H1 (cell line): ENCODE measurements at regions not wholly inside any gene's neighbourhood (a gene's known extent, or its start where the extent isn't known, plus 50 kb on each side); places are given as distances from the start of the nearest gene placed in this dataset.

Source experiments
- CTCF ChIA-PET: fragments of 300-600 bp; sonication (Branson Sonifier 250); formaldehyde crosslinking; loops from one replicate; lab custom pipeline; 2021; ENCODE audit not compliant: partially characterized antibody; lab: Charles Lee
- POLR2A ChIA-PET: fragments of 300-600 bp; sonication (Branson Sonifier 250); formaldehyde crosslinking; loops from one replicate; lab custom pipeline; 2021; ENCODE audit warnings: inconsistent platforms; ENCODE audit not compliant: partially characterized antibody; lab: Charles Lee
- DNase-seq, 2 experiments: peaks; one replicate each; pipeline versions ENCODE4 v3.0.0 to v3.0.0-alpha.2; 2010 to 2022; ENCODE audit warnings: low spot score in 2 of 2, low read depth in 1 of 2, mixed read lengths in 1 of 2
- FAIRE-seq: peaks from 2 replicates; lab custom pipeline; 2011; peaks lifted over from hg19 to GRCh38; lab: Jason Lieb, UNC
- H2AFZ ChIP-seq: 2 replicates; pipeline ENCODE4 v1.8.1; 2012; ENCODE audit warnings: low read length, inconsistent platforms
- H2AK5ac ChIP-seq: 2 replicates; pipeline ENCODE4 v1.6.1; 2013; ENCODE audit warnings: low read depth, low read length
- H2BK120ac ChIP-seq: replicated peaks from 2 replicates; pipeline ENCODE3; 2013; ENCODE audit warnings: low read depth, low read length, inconsistent platforms
- H2BK12ac ChIP-seq: 2 replicates; pipeline ENCODE4 v1.6.1; 2013; ENCODE audit warnings: low read depth, low read length
- H2BK15ac ChIP-seq: 2 replicates; pipeline ENCODE4 v1.6.1; 2013; ENCODE audit warnings: low read length
- H2BK20ac ChIP-seq: 2 replicates; pipeline ENCODE4 v1.6.1; 2013; ENCODE audit warnings: low read length
- H2BK5ac ChIP-seq: 2 replicates; pipeline ENCODE4 v1.6.1; 2013; ENCODE audit warnings: low read depth, low read length
- H3K14ac ChIP-seq: 2 replicates; pipeline ENCODE4 v1.6.1; 2013; ENCODE audit warnings: inconsistent platforms; ENCODE audit not compliant: insufficient read length
- H3K18ac ChIP-seq: 2 replicates; pipeline ENCODE4 v1.6.1; 2013; ENCODE audit warnings: low read length; ENCODE audit errors: extremely low read depth
- H3K23ac ChIP-seq: 2 replicates; pipeline ENCODE4 v1.6.1; 2013; ENCODE audit warnings: inconsistent platforms; ENCODE audit not compliant: insufficient read length
- H3K23me2 ChIP-seq: 2 replicates; pipeline ENCODE4 v1.6.1; 2013; ENCODE audit warnings: low read depth, low read length
- H3K27ac ChIP-seq: 2 replicates; pipeline ENCODE4 v1.6.1; 2011; ENCODE audit warnings: low read depth, low read length, inconsistent platforms
- H3K27me3 ChIP-seq, 4 experiments: replicated peaks in 1 of 4; 1 replicate in 1 of 4; 2 replicates in 3 of 4; pipeline versions ENCODE4 v1.6.1 to v1.8.1; 2011 to 2013; ENCODE audit warnings: low read length in 3 of 4, mild to moderate bottlenecking in 3 of 4, inconsistent platforms in 2 of 4, mixed read lengths in 2 of 4, moderate library complexity in 1 of 4; ENCODE audit not compliant: control insufficient read depth in 3 of 4, insufficient read depth in 3 of 4; ENCODE audit errors: extremely low read depth in 1 of 4
- H3K36me3 ChIP-seq, 4 experiments: 2 replicates each; pipeline versions ENCODE4 v1.6.1 to v1.8.1; 2011 to 2013; ENCODE audit warnings: mild to moderate bottlenecking in 4 of 4, low read length in 3 of 4, moderate library complexity in 2 of 4, control low read depth in 1 of 4, inconsistent platforms in 1 of 4; ENCODE audit not compliant: insufficient read depth in 4 of 4, control insufficient read depth in 2 of 4
- H3K4ac ChIP-seq: replicated peaks from 2 replicates; pipeline ENCODE3; 2013; ENCODE audit warnings: low read length, low read depth, mixed read lengths, inconsistent platforms; ENCODE audit not compliant: insufficient read length
- H3K4me1 ChIP-seq, 4 experiments: replicated peaks in 1 of 4; 1 replicate in 1 of 4; 2 replicates in 3 of 4; pipeline versions ENCODE4 v1.6.1 to v1.8.1; 2011 to 2013; ENCODE audit warnings: low read length in 3 of 4, inconsistent platforms in 2 of 4, mixed read lengths in 1 of 4; ENCODE audit not compliant: insufficient read depth in 4 of 4, control insufficient read depth in 3 of 4
- H3K4me2 ChIP-seq, 2 experiments: 2 replicates each; pipeline versions ENCODE4 v1.6.1 to v1.8.1; 2011 to 2013; ENCODE audit warnings: low read depth in 2 of 2, low read length in 2 of 2, control low read depth in 1 of 2, inconsistent platforms in 1 of 2, mild to moderate bottlenecking in 1 of 2; ENCODE audit not compliant: insufficient read depth in 1 of 2
- H3K4me3 ChIP-seq, 4 experiments: fragments of 200-600, 300-600 bp in 1 of 4; sonication (generic), shearing (Covaris generic), sonication (Bioruptor Twin) in 1 of 4; 2 replicates each; pipeline versions ENCODE4 v1.5.1 to v1.8.1; 2011 to 2016; ENCODE audit warnings: low read length in 4 of 4, low read depth in 3 of 4, control low read depth in 2 of 4, inconsistent platforms in 2 of 4, mild to moderate bottlenecking in 2 of 4, mixed read lengths in 1 of 4, moderate library complexity in 1 of 4; ENCODE audit not compliant: insufficient read depth in 2 of 4; ENCODE audit errors: extremely low read depth in 1 of 4
- H3K56ac ChIP-seq: replicated peaks from 2 replicates; pipeline ENCODE3; 2013; ENCODE audit warnings: low read depth, mild to moderate bottlenecking, mixed read lengths, low read length, inconsistent platforms; ENCODE audit not compliant: insufficient read length
- H3K79me1 ChIP-seq: 2 replicates; pipeline ENCODE4 v1.6.1; 2013; ENCODE audit warnings: low read depth, low read length, control low read depth
- H3K79me2 ChIP-seq, 2 experiments: 2 replicates each; pipeline versions ENCODE4 v1.6.1 to v1.8.1; 2012 to 2013; ENCODE audit warnings: low read length in 2 of 2, mild to moderate bottlenecking in 2 of 2, inconsistent platforms in 1 of 2; ENCODE audit not compliant: insufficient read depth in 2 of 2, control insufficient read depth in 1 of 2
- H3K9ac ChIP-seq, 4 experiments: replicated peaks in 1 of 4; 1 replicate in 1 of 4; 2 replicates in 3 of 4; pipeline versions ENCODE4 v1.6.1 to v1.8.1; 2011 to 2013; ENCODE audit warnings: low read depth in 3 of 4, low read length in 3 of 4, control low read depth in 2 of 4, mild to moderate bottlenecking in 2 of 4, moderate library complexity in 2 of 4, inconsistent platforms in 1 of 4; ENCODE audit errors: extremely low read depth in 1 of 4
- H3K9me3 ChIP-seq, 2 experiments: 2 replicates each; pipeline versions ENCODE4 v1.6.1 to v1.8.1; 2012 to 2013; ENCODE audit warnings: mild to moderate bottlenecking in 2 of 2, moderate library complexity in 2 of 2, control low read depth in 1 of 2, inconsistent platforms in 1 of 2, low read depth in 1 of 2, low read length in 1 of 2, mixed read lengths in 1 of 2; ENCODE audit not compliant: insufficient read depth in 2 of 2
- H4K20me1 ChIP-seq, 2 experiments: replicated peaks in 1 of 2; 2 replicates each; pipeline versions ENCODE3 to v1.8.1; 2011 to 2013; ENCODE audit warnings: inconsistent platforms in 2 of 2, low read length in 2 of 2, mild to moderate bottlenecking in 1 of 2; ENCODE audit not compliant: insufficient read depth in 2 of 2, control insufficient read depth in 1 of 2
- H4K5ac ChIP-seq: 2 replicates; pipeline ENCODE4 v1.6.1; 2013; ENCODE audit warnings: low read length, low read depth, mixed read lengths, inconsistent platforms; ENCODE audit not compliant: insufficient read length
- H4K8ac ChIP-seq: 2 replicates; pipeline ENCODE4 v1.8.0; 2013; ENCODE audit warnings: mild to moderate bottlenecking, moderate library complexity, low read length, inconsistent platforms; ENCODE audit not compliant: insufficient read depth; ENCODE audit errors: extremely low read depth
- H4K91ac ChIP-seq: replicated peaks from 2 replicates; pipeline ENCODE3; 2013; ENCODE audit warnings: low read length, mixed read lengths, inconsistent platforms; ENCODE audit not compliant: insufficient read length
- BRCA1 ChIP-seq: IDR thresholded peaks from 2 replicates; pipeline ENCODE4 v1.6.1; 2012; ENCODE audit warnings: low read depth, low read length, improper control_type of control experiment
- CHD2 ChIP-seq: IDR thresholded peaks from 2 replicates; pipeline ENCODE4 v1.6.1; 2012; ENCODE audit warnings: low read length, improper control_type of control experiment
- CREB1 ChIP-seq: IDR thresholded peaks from 2 replicates; pipeline ENCODE4 v1.6.1; 2012; ENCODE audit warnings: inconsistent platforms
- CTBP2 ChIP-seq: IDR thresholded peaks from 2 replicates; pipeline ENCODE4 v1.7.0; 2011; ENCODE audit warnings: borderline replicate concordance, mild to moderate bottlenecking, moderate library complexity, mixed read lengths, low read length; ENCODE audit not compliant: insufficient read depth, insufficient read length
- GTF2F1 ChIP-seq: IDR thresholded peaks from 2 replicates; pipeline ENCODE4 v1.6.1; 2012; ENCODE audit warnings: low read depth, low read length, improper control_type of control experiment, borderline replicate concordance
- KDM4A ChIP-seq: IDR thresholded peaks from one replicate; pipeline ENCODE4 v1.7.1; 2012; ENCODE audit warnings: low read depth, mild to moderate bottlenecking, moderate library complexity, low read length, inconsistent platforms; ENCODE audit not compliant: severe bottlenecking
- MAFK ChIP-seq: IDR thresholded peaks from 2 replicates; pipeline ENCODE4 v1.6.1; 2012; ENCODE audit warnings: low read depth, mild to moderate bottlenecking, improper control_type of control experiment, low read length
- POLR2AphosphoS5 ChIP-seq: IDR thresholded peaks from 2 replicates; pipeline ENCODE4 v1.6.1; 2011; ENCODE audit warnings: low read depth, low read length
- RXRA ChIP-seq: IDR thresholded peaks from 2 replicates; pipeline ENCODE4 v1.6.1; 2011; ENCODE audit warnings: low read depth, mild to moderate bottlenecking, low read length, moderate library complexity; ENCODE audit not compliant: insufficient read depth
- SIRT6 ChIP-seq: IDR thresholded peaks from one replicate; pipeline ENCODE4 v1.7.1; 2012; ENCODE audit warnings: low read length, inconsistent platforms
- TAF7 ChIP-seq: optimal IDR thresholded peaks from 2 replicates; pipeline ENCODE3; 2011; ENCODE audit warnings: low read depth, mild to moderate bottlenecking, inconsistent platforms, low read length, moderate library complexity, borderline replicate concordance
- WGBS, 2 experiments: shearing (Covaris generic) in 1 of 2; methylation state at CpG; one replicate each; pipeline versions ENCODE4 v1.1.6 to v1.1.7; 2013 to 2015; ENCODE audit warnings: low lambda C conversion rate in 2 of 2, mixed read lengths in 2 of 2, inconsistent platforms in 1 of 2, low coverage in 1 of 2, missing lambda C conversion rate in 1 of 2; ENCODE audit not compliant: insufficient replicate concordance in 2 of 2, insufficient coverage in 1 of 2, insufficient read length in 1 of 2; ENCODE audit errors: extremely low coverage in 1 of 2, missing lambda C conversion rate in 1 of 2; 5-methylcytosine and 5-hydroxymethylcytosine counted together
- TF ChIP-seq, protein P1 (sequence below): IDR thresholded peaks from 2 replicates; pipeline ENCODE4 v1.6.1; 2011; ENCODE audit warnings: low read length, improper control_type of control experiment
- TF ChIP-seq, protein P2 (sequence below): IDR thresholded peaks from 2 replicates; pipeline ENCODE4 v1.6.1; 2012; ENCODE audit warnings: low read length, inconsistent platforms

DNA sequence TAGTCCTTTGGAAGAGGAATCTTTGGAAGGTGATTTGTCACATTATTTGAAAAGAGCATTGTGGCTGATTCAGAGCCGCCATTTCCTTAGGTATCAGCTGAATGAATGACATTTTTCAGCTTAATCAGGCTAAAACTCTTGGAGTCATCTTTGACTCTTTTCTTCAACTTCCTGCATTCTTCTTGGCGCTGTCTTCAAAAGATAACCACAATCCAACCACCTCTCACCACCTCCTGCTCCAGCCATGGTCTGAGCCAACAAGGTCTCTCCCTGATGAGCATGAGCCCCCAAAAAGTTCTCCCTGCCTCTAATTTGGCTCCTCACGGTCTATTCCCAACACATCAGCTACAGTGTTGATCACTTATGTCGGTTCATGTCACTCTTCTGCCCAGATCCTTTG, 297.6 kb upstream of the RUNX1 start:
- H3K56ac ChIP-seq, result no peak overlapping the region
- no peaks in the 10 kb centered on the region for H3K36me3 ChIP-seq
- H2BK12ac ChIP-seq, result no peak overlapping the region
- H3K23ac ChIP-seq, result no peak overlapping the region
- WGBS, 2 experiments, result 93% methylated on average over 4 of the region's 4 CpGs; no CpG with 5 or more reads in 1 of the 2 experiments
- H3K79me2 ChIP-seq, result no peaks in the 10 kb centered on the region
- H3K27me3 ChIP-seq, result no peaks in the 10 kb centered on the region
- no peak overlapping the region for H2AK5ac ChIP-seq
- H3K23me2 ChIP-seq, result no peaks in the 10 kb centered on the region
- no peak overlapping the region for H4K8ac ChIP-seq
- no peak overlapping the region for H2AFZ ChIP-seq
- POLR2A ChIA-PET, result no interaction called here
- H4K5ac ChIP-seq, result no peak overlapping the region
- no peak overlapping the region for H3K9ac ChIP-seq
- H3K14ac ChIP-seq, result no peak overlapping the region
- H3K4ac ChIP-seq, result no peak overlapping the region
- H3K18ac ChIP-seq, result no peak overlapping the region
- no peak overlapping the region for H2BK20ac ChIP-seq
- no peak overlapping the region for H2BK120ac ChIP-seq
- H3K4me2 ChIP-seq, result no peak overlapping the region
- H3K4me3 ChIP-seq, result no peak overlapping the region
- DNase-seq, result no peak
- H2BK15ac ChIP-seq, result no peak overlapping the region
- no peaks in the 10 kb centered on the region for H4K20me1 ChIP-seq
- no peak for FAIRE-seq
- no peaks in the 10 kb centered on the region for H3K9me3 ChIP-seq
- no peak overlapping the region for H2BK5ac ChIP-seq
- H4K91ac ChIP-seq, result no peak overlapping the region
- H3K4me1 ChIP-seq, result no peaks in the 10 kb centered on the region
- no peak overlapping the region for H3K27ac ChIP-seq
- CTCF ChIA-PET, result interaction anchor here (1.2 kb wide), 1 partner anchor 11 kb away, joined by 3 read pairs; no protein-coding TSS in a partner anchor
- no peaks in the 10 kb centered on the region for H3K79me1 ChIP-seq
- TF ChIP-seq, protein P1, sequence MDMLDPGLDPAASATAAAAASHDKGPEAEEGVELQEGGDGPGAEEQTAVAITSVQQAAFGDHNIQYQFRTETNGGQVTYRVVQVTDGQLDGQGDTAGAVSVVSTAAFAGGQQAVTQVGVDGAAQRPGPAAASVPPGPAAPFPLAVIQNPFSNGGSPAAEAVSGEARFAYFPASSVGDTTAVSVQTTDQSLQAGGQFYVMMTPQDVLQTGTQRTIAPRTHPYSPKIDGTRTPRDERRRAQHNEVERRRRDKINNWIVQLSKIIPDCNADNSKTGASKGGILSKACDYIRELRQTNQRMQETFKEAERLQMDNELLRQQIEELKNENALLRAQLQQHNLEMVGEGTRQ, result no peak
- TF ChIP-seq KDM4A (no peak), GTF2F1 (no peak), SIRT6 (no peak), RXRA (no peak), CTBP2 (no peak), CHD2 (no peak), POLR2AphosphoS5 (no peak), TAF7 (no peak), CREB1 (no peak), MAFK (no peak), BRCA1 (no peak)
- TF ChIP-seq, protein P2, sequence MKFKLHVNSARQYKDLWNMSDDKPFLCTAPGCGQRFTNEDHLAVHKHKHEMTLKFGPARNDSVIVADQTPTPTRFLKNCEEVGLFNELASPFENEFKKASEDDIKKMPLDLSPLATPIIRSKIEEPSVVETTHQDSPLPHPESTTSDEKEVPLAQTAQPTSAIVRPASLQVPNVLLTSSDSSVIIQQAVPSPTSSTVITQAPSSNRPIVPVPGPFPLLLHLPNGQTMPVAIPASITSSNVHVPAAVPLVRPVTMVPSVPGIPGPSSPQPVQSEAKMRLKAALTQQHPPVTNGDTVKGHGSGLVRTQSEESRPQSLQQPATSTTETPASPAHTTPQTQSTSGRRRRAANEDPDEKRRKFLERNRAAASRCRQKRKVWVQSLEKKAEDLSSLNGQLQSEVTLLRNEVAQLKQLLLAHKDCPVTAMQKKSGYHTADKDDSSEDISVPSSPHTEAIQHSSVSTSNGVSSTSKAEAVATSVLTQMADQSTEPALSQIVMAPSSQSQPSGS, result no peak
